ENCODE measurements at regions not wholly inside any gene's neighbourhood (a gene's known extent, or its start where the extent isn't known, plus 50 kb on each side); places are given as distances from the start of the nearest gene placed in this dataset.

DNA sequence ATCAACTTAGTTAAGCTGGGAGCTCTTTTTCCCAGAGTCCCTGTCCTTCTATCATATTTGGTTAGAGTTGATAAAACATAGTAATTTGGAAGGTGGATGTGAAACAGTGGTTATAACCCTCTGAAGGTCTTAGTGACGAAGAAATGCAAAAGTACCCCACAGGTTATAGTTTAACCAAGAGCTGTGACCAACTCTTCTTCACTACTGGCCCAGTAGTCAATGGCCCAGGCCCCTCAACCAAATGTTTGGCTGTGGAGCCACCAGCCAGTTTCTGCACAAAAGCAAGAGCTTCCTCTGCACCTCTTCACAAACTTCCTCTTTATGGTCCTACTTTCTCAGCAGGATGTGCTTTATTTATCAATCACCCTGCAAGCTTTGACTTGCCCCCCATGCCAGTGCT is 132.6 kb downstream of the BMP4 start:
- Histone ChIP-seq H3K4me3 (ENCODE audit: low read depth, low read length) (no peak overlapping the region), H3K27ac (ENCODE audit: low read depth) (no peak overlapping the region), H3K36me3 (ENCODE audit: insufficient read depth) (no peaks in the 10 kb centered on the region), H3K4me1 (ENCODE audit: insufficient read depth) (no peaks in the 10 kb centered on the region)
- 94% methylated on average over 1 of the region's 1 CpG for WGBS
- no peak for DNase-seq (ENCODE audit: extremely low spot score)

DNA sequence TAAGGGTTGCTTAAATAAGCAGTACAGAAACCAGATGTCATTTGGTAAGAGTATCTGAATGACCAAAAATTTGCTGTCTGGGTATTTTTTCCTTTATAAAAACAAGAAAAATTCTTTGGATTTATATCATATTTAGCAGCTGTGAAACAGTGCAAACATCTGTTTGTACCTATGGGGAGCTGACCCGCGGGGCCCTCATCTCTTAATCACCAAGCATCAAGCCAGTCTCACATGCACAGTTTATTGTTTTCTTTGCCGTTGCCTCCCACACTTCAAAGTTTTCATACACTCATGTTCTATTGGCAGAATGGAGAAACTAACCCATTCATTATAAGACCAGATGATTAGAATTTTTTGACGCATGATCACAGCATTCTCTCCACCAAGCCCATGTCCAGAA is 142.2 kb downstream of the BMP4 start:
- no peaks in the 10 kb centered on the region for H3K36me3 ChIP-seq (ENCODE audit: insufficient read depth)
- WGBS, result 45% methylated on average over 4 of the region's 4 CpGs
- peaks cover 2% of the 10 kb centered on the region for H3K4me1 ChIP-seq (ENCODE audit: insufficient read depth)
- no peak overlapping the region for H3K4me3 ChIP-seq (ENCODE audit: low read depth, low read length)
- no peak for DNase-seq (ENCODE audit: extremely low spot score)
- no peak overlapping the region for H3K27ac ChIP-seq (ENCODE audit: low read depth)

DNA sequence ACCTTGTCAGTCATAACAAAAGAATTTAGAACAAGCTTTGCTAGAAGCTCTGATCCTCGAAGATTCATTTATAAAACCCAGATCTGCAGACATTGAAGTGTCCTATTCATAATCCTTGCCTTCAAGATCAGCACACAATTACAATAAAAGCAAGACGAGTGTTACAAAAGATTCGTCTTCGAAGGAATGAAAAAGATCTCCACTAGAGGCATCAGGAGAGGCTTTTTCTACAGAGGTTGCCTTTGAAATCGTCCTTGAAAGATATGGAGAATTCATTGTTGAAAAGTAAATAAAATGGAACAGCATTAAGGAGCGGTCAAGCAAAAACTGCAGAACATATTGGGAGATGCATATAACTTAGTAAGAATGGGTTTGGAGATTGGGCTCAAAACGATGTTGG is 146.4 kb downstream of the BMP4 start:
- no peak overlapping the region for H3K4me3 ChIP-seq (ENCODE audit: low read depth, low read length)
- WGBS, result 91% methylated on average over 7 of the region's 7 CpGs
- no peak for DNase-seq (ENCODE audit: extremely low spot score)
- H3K36me3 ChIP-seq (ENCODE audit: insufficient read depth), result no peaks in the 10 kb centered on the region
- H3K4me1 ChIP-seq (ENCODE audit: insufficient read depth), result peaks cover 2% of the 10 kb centered on the region
- no peak overlapping the region for H3K27ac ChIP-seq (ENCODE audit: low read depth)

DNA sequence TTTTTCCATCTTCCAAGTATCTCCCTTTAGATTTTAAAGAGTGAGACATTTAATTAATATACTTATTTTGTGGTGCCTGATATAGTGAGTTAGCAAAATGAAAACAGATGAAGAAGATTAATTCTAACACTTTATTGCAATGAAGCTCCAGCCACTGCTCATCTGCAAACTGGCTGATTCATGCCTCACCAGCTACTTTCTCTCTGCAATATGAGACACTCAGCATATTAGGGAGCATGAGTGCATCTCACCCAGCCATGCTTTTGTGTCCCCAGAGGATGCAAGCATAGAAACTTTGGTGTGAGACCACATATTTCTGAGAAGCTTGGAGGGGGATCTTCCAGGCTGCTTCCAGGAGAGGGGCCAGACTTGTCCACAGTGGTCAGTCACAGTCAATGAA is 148.6 kb downstream of the BMP4 start:
- Histone ChIP-seq H3K4me1 (ENCODE audit: insufficient read depth) (peaks cover 2% of the 10 kb centered on the region), H3K4me3 (ENCODE audit: low read depth, low read length) (no peak overlapping the region), H3K36me3 (ENCODE audit: insufficient read depth) (no peaks in the 10 kb centered on the region), H3K27ac (ENCODE audit: low read depth) (no peak overlapping the region)
- no peak for DNase-seq (ENCODE audit: extremely low spot score)

DNA sequence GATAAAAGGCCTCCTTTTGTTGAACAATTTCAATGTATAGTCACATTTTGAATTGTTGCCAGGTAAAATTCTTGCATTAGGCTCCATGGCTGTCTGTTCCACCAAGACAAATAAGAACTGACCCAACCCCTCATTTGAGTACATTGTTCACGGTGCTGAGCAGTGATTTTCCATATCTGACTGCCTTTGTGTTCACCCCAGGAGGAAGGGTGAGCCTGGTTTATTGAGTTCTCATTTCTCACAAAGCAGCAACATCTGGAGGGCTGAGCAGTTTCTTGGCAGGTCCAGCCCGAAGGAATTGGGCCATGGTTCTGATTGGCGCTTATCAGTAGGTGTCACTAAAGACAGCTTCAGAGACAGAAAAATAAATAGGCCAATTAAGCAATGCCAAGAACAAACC is 149.1 kb downstream of the BMP4 start:
- no peaks in the 10 kb centered on the region for H3K36me3 ChIP-seq (ENCODE audit: insufficient read depth)
- no peaks in the 10 kb centered on the region for H3K4me1 ChIP-seq (ENCODE audit: insufficient read depth)
- H3K4me3 ChIP-seq (ENCODE audit: low read depth, low read length), result no peak overlapping the region
- H3K27ac ChIP-seq (ENCODE audit: low read depth), result no peak overlapping the region
- WGBS, result 68% methylated on average over 3 of the region's 3 CpGs
- no peak for DNase-seq (ENCODE audit: extremely low spot score)

DNA sequence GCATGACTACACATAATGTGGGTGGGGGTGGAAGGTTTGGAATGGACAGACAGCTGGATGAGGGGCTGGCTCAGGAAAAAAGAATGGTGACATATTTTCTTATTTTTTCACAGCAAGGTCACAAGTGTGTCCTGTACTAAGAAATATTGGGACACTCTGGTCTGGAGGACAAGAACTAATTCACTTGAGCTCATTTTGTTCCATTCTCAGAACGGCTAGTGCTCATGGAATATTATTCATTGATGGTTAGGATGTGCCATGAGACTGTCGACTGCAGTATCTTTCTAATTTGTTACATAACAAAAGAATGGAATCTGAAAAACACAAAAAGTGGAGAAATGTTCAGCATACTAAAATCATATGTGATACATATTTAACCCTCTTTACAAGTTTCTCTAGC is 149.5 kb downstream of the BMP4 start:
- WGBS, result 79% methylated on average over 2 of the region's 2 CpGs
- DNase-seq (ENCODE audit: extremely low spot score), result no peak
- H3K4me3 ChIP-seq (ENCODE audit: low read depth, low read length), result no peak overlapping the region
- H3K36me3 ChIP-seq (ENCODE audit: insufficient read depth), result no peaks in the 10 kb centered on the region
- no peak overlapping the region for H3K27ac ChIP-seq (ENCODE audit: low read depth)
- H3K4me1 ChIP-seq (ENCODE audit: insufficient read depth), result no peaks in the 10 kb centered on the region

DNA sequence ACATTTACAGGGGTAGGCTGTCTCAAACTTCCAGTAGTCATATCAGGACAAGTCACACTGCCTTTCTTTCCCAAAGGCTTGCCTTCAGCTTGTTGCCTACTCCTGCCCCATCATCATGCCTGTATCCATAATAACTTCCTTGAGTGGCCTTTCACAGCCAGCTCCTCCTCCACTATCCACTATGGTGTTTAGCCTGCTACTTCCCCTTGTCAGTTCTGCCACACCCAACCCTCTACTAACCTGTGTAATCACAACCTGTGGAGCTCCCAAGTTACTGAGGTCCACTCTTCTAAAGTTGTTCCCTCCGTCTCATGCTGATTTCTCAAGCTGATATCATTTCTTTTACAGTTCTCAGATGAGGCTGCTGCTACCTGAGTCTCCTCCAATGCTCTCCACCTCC is 159.9 kb downstream of the BMP4 start:
- Histone ChIP-seq H3K36me3 (ENCODE audit: insufficient read depth) (no peaks in the 10 kb centered on the region), H3K4me1 (ENCODE audit: insufficient read depth) (no peaks in the 10 kb centered on the region), H3K27ac (ENCODE audit: low read depth) (no peak overlapping the region), H3K4me3 (ENCODE audit: low read depth, low read length) (no peak overlapping the region)
- DNase-seq (ENCODE audit: extremely low spot score), result no peak
- 89% methylated on average over 1 of the region's 1 CpG for WGBS

DNA sequence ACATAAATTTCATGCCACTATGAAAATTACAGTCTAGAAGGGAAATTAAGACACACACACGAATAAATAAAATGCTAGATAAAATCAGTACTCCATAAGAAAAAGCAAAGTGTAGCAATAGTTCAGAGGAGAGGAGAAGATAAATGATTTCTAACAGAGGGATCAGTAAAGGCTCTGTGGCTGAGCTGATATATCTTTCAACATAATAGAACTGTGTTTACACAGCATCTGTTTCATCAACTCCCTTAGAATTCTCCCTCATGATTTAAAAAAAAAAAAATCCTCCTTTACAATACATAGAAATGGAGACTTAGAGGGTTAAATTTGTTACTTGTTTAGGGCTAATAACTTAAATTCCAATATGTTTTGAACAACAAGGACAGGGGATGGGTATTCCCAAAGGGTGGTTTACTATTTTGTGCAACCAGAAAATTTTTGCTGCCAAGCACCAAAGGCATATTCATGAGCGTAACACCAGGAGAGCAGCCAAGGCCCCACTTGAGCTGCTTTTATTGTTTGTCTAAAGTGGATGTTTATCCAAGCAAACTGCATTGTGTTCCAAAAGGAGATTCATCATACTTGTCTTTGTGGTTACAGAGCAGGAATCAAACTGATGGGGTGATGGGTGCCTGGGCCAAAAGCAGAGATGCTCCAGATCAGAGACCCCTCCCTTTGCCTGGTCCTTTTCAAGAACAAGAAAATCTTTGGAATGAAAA is 162.7 kb downstream of the BMP4 start:
- Histone ChIP-seq H3K36me3 (ENCODE audit: insufficient read depth) (no peaks in the 10 kb centered on the region), H3K27ac (ENCODE audit: low read depth) (no peak overlapping the region), H3K4me3 (ENCODE audit: low read depth, low read length) (no peak overlapping the region), H3K4me1 (ENCODE audit: insufficient read depth) (no peaks in the 10 kb centered on the region)
- WGBS, result 38% methylated on average over 2 of the region's 2 CpGs
- DNase-seq (ENCODE audit: extremely low spot score), result no peak

DNA sequence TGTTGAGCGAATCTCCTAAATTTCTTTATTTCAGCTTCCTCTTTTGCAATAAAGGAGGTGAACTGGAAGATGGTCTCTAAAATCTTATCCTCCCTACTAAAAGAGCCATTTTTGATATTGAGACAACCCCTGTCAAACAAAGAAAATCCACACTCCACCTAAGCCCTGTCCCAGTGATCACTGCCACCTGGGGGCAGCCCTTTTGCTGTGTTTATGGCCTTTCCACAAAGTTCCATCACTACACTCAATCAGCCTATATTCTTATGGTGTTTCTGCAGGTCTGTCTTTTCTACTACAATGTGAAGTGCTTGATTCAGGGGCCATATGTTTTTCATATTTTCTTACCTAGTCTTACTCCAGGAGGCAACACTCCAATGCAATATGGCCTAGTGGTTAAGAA is 163.7 kb downstream of the BMP4 start:
- Histone ChIP-seq H3K4me3 (ENCODE audit: low read depth, low read length) (no peak overlapping the region), H3K36me3 (ENCODE audit: insufficient read depth) (no peaks in the 10 kb centered on the region), H3K4me1 (ENCODE audit: insufficient read depth) (no peaks in the 10 kb centered on the region), H3K27ac (ENCODE audit: low read depth) (no peak overlapping the region)
- 99% methylated on average over 1 of the region's 1 CpG for WGBS
- no peak for DNase-seq (ENCODE audit: extremely low spot score)

DNA sequence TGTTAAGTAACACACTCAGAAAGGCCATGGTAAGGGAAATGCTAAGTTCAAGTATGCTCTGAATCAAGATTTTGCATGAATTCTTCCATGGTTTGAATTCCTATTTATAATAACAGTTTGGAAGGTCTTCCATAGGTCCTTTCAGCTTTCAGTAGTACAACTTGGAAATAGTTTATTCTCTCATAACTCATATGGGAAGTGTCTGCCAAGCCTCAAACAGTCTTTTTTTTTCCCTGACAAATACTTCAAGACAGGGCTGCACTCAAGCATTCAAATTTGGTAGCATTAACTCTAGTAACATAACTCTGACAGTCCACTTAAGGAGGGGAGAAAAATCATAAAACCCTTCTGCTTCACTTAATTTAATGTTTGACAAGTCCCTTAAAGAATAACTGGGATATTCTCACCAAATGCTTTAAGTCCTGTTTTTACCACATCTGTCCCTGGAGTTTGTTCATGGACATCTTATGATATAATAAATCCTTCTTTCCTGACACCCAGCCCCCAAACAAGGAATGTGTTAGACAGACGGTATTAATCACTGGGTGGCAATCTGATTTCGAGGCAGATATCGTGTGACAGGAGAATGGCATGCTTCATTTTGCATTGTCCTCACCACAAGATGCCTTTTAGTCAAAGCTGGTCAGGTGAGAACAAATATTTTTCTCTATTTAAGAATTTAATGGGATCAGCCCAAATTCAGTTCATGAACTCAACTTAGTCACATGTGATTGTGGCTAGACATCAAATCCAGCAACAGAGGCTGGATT is 165.7 kb downstream of the BMP4 start:
- WGBS, result 66% methylated on average over 3 of the region's 3 CpGs
- no peaks in the 10 kb centered on the region for H3K4me1 ChIP-seq (ENCODE audit: insufficient read depth)
- H3K4me3 ChIP-seq (ENCODE audit: low read depth, low read length), result no peak overlapping the region
- no peak overlapping the region for H3K27ac ChIP-seq (ENCODE audit: low read depth)
- DNase-seq (ENCODE audit: extremely low spot score), result no peak
- no peaks in the 10 kb centered on the region for H3K36me3 ChIP-seq (ENCODE audit: insufficient read depth)

DNA sequence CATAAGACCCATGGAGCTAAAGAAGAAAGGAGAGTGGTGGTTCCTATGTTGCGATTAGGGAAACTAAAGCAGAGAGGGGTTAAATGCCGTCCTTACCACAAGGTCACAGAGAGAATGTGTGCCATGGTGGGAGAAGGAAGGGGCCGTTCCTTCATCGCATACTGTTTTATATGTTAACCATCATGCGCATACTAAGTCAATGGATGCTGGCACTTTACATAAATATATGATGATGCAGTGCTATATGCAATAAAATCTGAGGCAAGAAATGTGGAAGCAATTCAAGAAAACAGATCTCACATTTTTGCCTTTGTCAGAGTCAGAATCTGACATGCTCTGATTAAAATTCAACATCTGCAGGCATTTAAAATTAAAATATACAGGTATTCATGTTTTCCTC is 168.1 kb downstream of the BMP4 start:
- WGBS, result 94% methylated on average over 5 of the region's 5 CpGs
- no peak for DNase-seq (ENCODE audit: extremely low spot score)
- Histone ChIP-seq H3K36me3 (ENCODE audit: insufficient read depth) (no peaks in the 10 kb centered on the region), H3K4me1 (ENCODE audit: insufficient read depth) (no peaks in the 10 kb centered on the region), H3K27ac (ENCODE audit: low read depth) (no peak overlapping the region), H3K4me3 (ENCODE audit: low read depth, low read length) (no peak overlapping the region)

DNA sequence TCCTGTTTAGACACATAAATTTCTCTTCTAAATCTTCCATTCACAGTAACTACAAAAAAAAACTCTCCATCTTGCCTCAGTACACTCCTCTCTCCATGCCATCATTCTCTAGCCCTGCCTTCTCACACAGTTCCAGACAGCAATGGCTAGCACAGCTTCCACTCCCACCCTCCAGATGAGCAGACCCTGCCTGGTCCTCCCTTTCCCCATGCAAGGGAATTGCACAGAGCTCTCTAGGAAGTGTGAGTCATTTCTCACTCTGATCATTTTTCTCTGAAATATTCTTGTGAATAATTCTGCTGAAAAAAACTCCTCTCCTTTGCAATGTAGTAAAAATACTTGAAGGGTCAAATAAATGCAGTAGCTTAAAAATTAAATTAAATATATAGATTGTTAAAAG is 170.6 kb downstream of the BMP4 start:
- DNase-seq (ENCODE audit: extremely low spot score), result no peak
- H3K4me3 ChIP-seq (ENCODE audit: low read depth, low read length), result no peak overlapping the region
- no peaks in the 10 kb centered on the region for H3K36me3 ChIP-seq (ENCODE audit: insufficient read depth)
- no peak overlapping the region for H3K27ac ChIP-seq (ENCODE audit: low read depth)
- H3K4me1 ChIP-seq (ENCODE audit: insufficient read depth), result no peaks in the 10 kb centered on the region

DNA sequence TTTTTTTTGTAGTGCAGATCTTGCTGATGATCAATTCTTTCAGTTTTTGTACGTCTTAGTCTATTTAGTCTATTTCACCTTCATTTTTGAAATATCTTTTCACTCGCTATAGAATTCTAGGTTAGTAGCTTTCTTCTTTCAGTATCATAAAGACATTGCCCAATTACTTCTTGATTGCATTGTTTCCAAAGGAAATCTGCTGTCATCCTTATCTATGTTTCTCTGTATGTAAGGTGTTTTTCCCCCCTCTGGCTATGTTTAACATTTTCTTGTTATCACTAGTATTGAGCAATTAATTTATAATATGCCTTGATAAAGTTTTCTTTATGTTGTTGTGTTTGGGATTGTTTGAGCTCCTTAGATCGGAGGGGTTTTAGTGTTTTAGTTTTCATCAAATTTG is 171.9 kb downstream of the BMP4 start:
- no peak overlapping the region for H3K27ac ChIP-seq (ENCODE audit: low read depth)
- no peak for DNase-seq (ENCODE audit: extremely low spot score)
- no peaks in the 10 kb centered on the region for H3K36me3 ChIP-seq (ENCODE audit: insufficient read depth)
- no peaks in the 10 kb centered on the region for H3K4me1 ChIP-seq (ENCODE audit: insufficient read depth)
- no peak overlapping the region for H3K4me3 ChIP-seq (ENCODE audit: low read depth, low read length)
- WGBS, result 94% methylated on average over 3 of the region's 3 CpGs

DNA sequence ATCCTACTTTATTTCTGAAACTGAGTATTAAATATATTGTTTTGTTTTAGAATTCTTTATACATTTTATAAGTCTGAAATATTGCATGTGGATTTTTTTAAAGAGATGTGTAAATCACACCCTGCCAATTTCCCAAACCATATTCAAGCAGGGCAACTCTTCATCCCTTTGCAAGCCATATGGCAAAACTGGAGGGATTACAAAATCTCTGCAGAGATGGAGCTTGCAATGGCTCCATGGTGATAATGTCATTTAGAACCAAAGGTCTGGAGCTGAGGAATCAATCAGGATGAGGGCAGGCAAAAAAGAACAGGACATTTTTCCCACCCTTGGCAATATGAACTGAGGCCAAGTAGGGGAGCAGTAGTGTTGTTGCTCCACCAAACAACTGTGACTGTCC is 173.4 kb downstream of the BMP4 start:
- Histone ChIP-seq H3K4me1 (ENCODE audit: insufficient read depth) (no peaks in the 10 kb centered on the region), H3K27ac (ENCODE audit: low read depth) (no peak overlapping the region), H3K36me3 (ENCODE audit: insufficient read depth) (no peaks in the 10 kb centered on the region), H3K4me3 (ENCODE audit: low read depth, low read length) (no peak overlapping the region)
- no peak for DNase-seq (ENCODE audit: extremely low spot score)

Measured in urinary bladder (tissue), 3 donors.